Neural crest cell (in vitro differentiated cells): ENCODE measurements at regions not wholly inside any gene's neighbourhood (a gene's known extent, or its start where the extent isn't known, plus 50 kb on each side); places are given as distances from the start of the nearest gene placed in this dataset.

Source experiments
- DNase-seq: peaks from one replicate; pipeline ENCODE4 v3.0.0; 2021; ENCODE audit warnings: low read depth, mixed read lengths, low spot score
- H3K27ac Mint-ChIP-seq: one replicate; pipeline ENCODE4 v1.8.0; 2021; ENCODE audit warnings: mild to moderate bottlenecking, mixed read lengths; ENCODE audit not compliant: unreplicated experiment
- H3K27me3 Mint-ChIP-seq: 2 replicates; pipeline ENCODE4 v1.8.0; 2021; ENCODE audit warnings: low read depth, mild to moderate bottlenecking, mixed read lengths
- H3K36me3 Mint-ChIP-seq: 2 replicates; pipeline ENCODE4 v1.8.0; 2021; ENCODE audit warnings: low read depth, mild to moderate bottlenecking, mixed read lengths
- H3K4me1 Mint-ChIP-seq: 2 replicates; pipeline ENCODE4 v1.8.0; 2021; ENCODE audit warnings: mixed read lengths
- H3K4me3 Mint-ChIP-seq: one replicate; pipeline ENCODE4 v1.8.0; 2021; ENCODE audit warnings: mild to moderate bottlenecking, mixed read lengths
- H3K9me3 Mint-ChIP-seq: 2 replicates; pipeline ENCODE4 v1.8.0; 2021; ENCODE audit warnings: mixed read lengths
- TF ChIP-seq, protein P1 (sequence below): fragments of 200-600 bp; sonication (generic); conservative IDR thresholded peaks from 2 replicates; pipeline ENCODE4 v1.5.0; 2021; ENCODE audit warnings: antibody characterized with exemption, mild to moderate bottlenecking

DNA sequence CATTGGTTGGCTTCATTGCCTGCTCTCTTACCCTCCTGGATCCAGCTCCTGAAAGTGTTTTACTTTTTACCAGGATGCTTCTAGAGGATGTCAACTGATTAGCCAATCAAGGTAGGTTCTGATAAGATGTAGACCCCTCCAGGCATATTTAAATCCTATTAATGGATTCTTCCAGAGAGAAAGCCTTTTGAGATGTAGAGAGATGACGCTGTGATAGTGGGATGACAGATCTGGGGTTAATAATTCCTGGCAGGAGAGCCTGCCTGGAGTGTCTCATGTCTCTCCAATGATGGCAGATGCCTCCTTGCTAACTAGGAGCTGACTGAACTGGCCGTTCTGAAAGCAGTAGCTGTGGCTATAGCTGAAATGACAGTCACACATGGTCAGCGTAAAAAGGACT is 116.9 kb upstream of the DTNBP1 start:
- DNase-seq = no peak
- TF ChIP-seq, protein P1, sequence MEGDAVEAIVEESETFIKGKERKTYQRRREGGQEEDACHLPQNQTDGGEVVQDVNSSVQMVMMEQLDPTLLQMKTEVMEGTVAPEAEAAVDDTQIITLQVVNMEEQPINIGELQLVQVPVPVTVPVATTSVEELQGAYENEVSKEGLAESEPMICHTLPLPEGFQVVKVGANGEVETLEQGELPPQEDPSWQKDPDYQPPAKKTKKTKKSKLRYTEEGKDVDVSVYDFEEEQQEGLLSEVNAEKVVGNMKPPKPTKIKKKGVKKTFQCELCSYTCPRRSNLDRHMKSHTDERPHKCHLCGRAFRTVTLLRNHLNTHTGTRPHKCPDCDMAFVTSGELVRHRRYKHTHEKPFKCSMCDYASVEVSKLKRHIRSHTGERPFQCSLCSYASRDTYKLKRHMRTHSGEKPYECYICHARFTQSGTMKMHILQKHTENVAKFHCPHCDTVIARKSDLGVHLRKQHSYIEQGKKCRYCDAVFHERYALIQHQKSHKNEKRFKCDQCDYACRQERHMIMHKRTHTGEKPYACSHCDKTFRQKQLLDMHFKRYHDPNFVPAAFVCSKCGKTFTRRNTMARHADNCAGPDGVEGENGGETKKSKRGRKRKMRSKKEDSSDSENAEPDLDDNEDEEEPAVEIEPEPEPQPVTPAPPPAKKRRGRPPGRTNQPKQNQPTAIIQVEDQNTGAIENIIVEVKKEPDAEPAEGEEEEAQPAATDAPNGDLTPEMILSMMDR = no peak
- Mint-ChIP-seq H3K4me1 (peaks cover 8% of the 10 kb centered on the region), H3K27me3 (no peaks in the 10 kb centered on the region), H3K27ac (no peak overlapping the region), H3K36me3 (no peaks in the 10 kb centered on the region), H3K9me3 (no peaks in the 10 kb centered on the region), H3K4me3 (no peak overlapping the region)

GRCh38 chr6:15776458-15776980 is 113.7 kb upstream of the DTNBP1 start:
- H3K27me3 Mint-ChIP-seq = no peaks in the 10 kb centered on the region
- no peak overlapping the region for H3K4me3 Mint-ChIP-seq
- no peaks in the 10 kb centered on the region for H3K36me3 Mint-ChIP-seq
- H3K9me3 Mint-ChIP-seq = no peaks in the 10 kb centered on the region
- no peak overlapping the region for H3K27ac Mint-ChIP-seq
- no peak for DNase-seq
- H3K4me1 Mint-ChIP-seq = peaks cover 8% of the 10 kb centered on the region
- TF ChIP-seq, protein P1 = no peak

GRCh38 chr6:15775741-15776140 is 112.9 kb upstream of the DTNBP1 start:
- TF ChIP-seq, protein P1 = no peak
- Mint-ChIP-seq H3K36me3 (no peaks in the 10 kb centered on the region), H3K4me1 (peaks cover 8% of the 10 kb centered on the region), H3K9me3 (no peaks in the 10 kb centered on the region), H3K4me3 (no peak overlapping the region), H3K27me3 (no peaks in the 10 kb centered on the region), H3K27ac (no peak overlapping the region)
- no peak for DNase-seq

- TF ChIP-seq, protein P1 = no peak
- no peak overlapping the region for H3K4me3 Mint-ChIP-seq
- no peaks in the 10 kb centered on the region for H3K9me3 Mint-ChIP-seq
- peaks cover 8% of the 10 kb centered on the region for H3K4me1 Mint-ChIP-seq
- no peaks in the 10 kb centered on the region for H3K27me3 Mint-ChIP-seq
- no peak overlapping the region for H3K27ac Mint-ChIP-seq
- DNase-seq = no peak
- H3K36me3 Mint-ChIP-seq = no peaks in the 10 kb centered on the region
These were observed 112.3 kb upstream of the DTNBP1 start for GRCh38 chr6:15775076-15775634.

GRCh38 chr6:15773806-15774410 is 111.1 kb upstream of the DTNBP1 start:
- Mint-ChIP-seq H3K27ac (no peak overlapping the region), H3K27me3 (no peaks in the 10 kb centered on the region), H3K4me1 (peaks cover 13% of the 10 kb centered on the region), H3K4me3 (no peak overlapping the region), H3K9me3 (no peaks in the 10 kb centered on the region), H3K36me3 (no peaks in the 10 kb centered on the region)
- TF ChIP-seq, protein P1 = no peak
- no peak for DNase-seq
